ENCODE measurements at regions not wholly inside any gene's neighbourhood (a gene's known extent, or its start where the extent isn't known, plus 50 kb on each side); places are given as distances from the start of the nearest gene placed in this dataset.

GRCh38 chr2:122749405-122749804, 994.0 kb downstream of the TSN start:
- H3K9me3 ChIP-seq (ENCODE audit: control insufficient read depth, insufficient read depth, low read depth, low read length) = no peaks in the 10 kb centered on the region
- ChIA-PET CTCF (no interaction called here), POLR2A (no interaction called here)
- TF ChIP-seq ZNF514 (tag by site-specific recombination; IDR thresholded peaks at IDR 0.05) (no peak), ZNF362 (tag by site-specific recombination; IDR thresholded peaks at IDR 0.05) (no peak), ZNF248 (tag by site-specific recombination; IDR thresholded peaks at IDR 0.05) (no peak), MZF1 (tag by site-specific recombination; IDR thresholded peaks at IDR 0.05; ENCODE audit: borderline replicate concordance) (no peak), ZSCAN18 (tag by site-specific recombination; IDR thresholded peaks at IDR 0.05) (no peak), ZNF76 (tag by site-specific recombination; IDR thresholded peaks at IDR 0.05; ENCODE audit: borderline replicate concordance, low read depth) (no peak), ZNF366 (tag by site-specific recombination; conservative IDR thresholded peaks at IDR 0.05) (no peak), ZNF629 (tag by site-specific recombination; IDR thresholded peaks at IDR 0.05) (no peak), ZNF530 (tag by site-specific recombination; IDR thresholded peaks at IDR 0.05; ENCODE audit: low read depth) (no peak), ZNF221 (tag by site-specific recombination; IDR thresholded peaks at IDR 0.05; ENCODE audit: borderline replicate concordance) (no peak), ZNF2 (tag by site-specific recombination; IDR thresholded peaks at IDR 0.05) (no peak), RBAK (tag by site-specific recombination; IDR thresholded peaks at IDR 0.05) (no peak), SCRT2 (tag by site-specific recombination; IDR thresholded peaks at IDR 0.05) (no peak), TSHZ1 (tag by site-specific recombination; IDR thresholded peaks at IDR 0.05; ENCODE audit: borderline replicate concordance) (no peak), ZNF302 (tag by site-specific recombination; IDR thresholded peaks at IDR 0.05; ENCODE audit: low read depth) (no peak), GLIS2 (tag by site-specific recombination; IDR thresholded peaks at IDR 0.05) (no peak), ZNF701 (tag by site-specific recombination; IDR thresholded peaks at IDR 0.05) (no peak)
- H3K27ac ChIP-seq (ENCODE audit: extremely low read depth, low read depth, low read length) = no peak overlapping the region
- no peaks in the 10 kb centered on the region for H3K4me1 ChIP-seq (ENCODE audit: control insufficient read depth, insufficient read depth, low read length)
- H3K4me3 ChIP-seq (ENCODE audit: low read depth, low read length) = no peak overlapping the region
- H3K36me3 ChIP-seq (ENCODE audit: control insufficient read depth in 2 of 2, insufficient read depth in 1 of 2, low read length in 2 of 2) = no peaks in the 10 kb centered on the region

GRCh38 chr2:122750095-122750494, 994.6 kb downstream of the TSN start:
- TF ChIP-seq ZNF830 (tag by site-specific recombination; IDR thresholded peaks at IDR 0.05; ENCODE audit: low read depth) (no peak), ZSCAN18 (tag by site-specific recombination; IDR thresholded peaks at IDR 0.05) (no peak), HOXA7 (CRISPR knock-in tag; IDR thresholded peaks at IDR 0.05; ENCODE audit: borderline replicate concordance) (no peak), ZBTB26 (tag by site-specific recombination; optimal IDR thresholded peaks at IDR 0.05) (no peak), ZNF596 (tag by site-specific recombination; IDR thresholded peaks at IDR 0.05) (no peak), GLIS1 (tag by site-specific recombination; IDR thresholded peaks at IDR 0.05) (no peak), ZNF335 (tag by site-specific recombination; conservative IDR thresholded peaks at IDR 0.05) (no peak), PRDM4 (tag by site-specific recombination; IDR thresholded peaks at IDR 0.05) (no peak), ZNF837 (tag by site-specific recombination; IDR thresholded peaks at IDR 0.05) (no peak)
- no peak overlapping the region for H3K4me3 ChIP-seq (ENCODE audit: low read depth, low read length)
- H3K4me1 ChIP-seq (ENCODE audit: control insufficient read depth, insufficient read depth, low read length) = no peaks in the 10 kb centered on the region
- H3K9me3 ChIP-seq (ENCODE audit: control insufficient read depth, insufficient read depth, low read depth, low read length) = no peaks in the 10 kb centered on the region
- H3K27ac ChIP-seq (ENCODE audit: extremely low read depth, low read depth, low read length) = no peak overlapping the region
- CTCF ChIA-PET = no interaction called here
- POLR2A ChIA-PET = no interaction called here
- no peaks in the 10 kb centered on the region for H3K36me3 ChIP-seq (ENCODE audit: control insufficient read depth in 2 of 2, insufficient read depth in 1 of 2, low read length in 2 of 2)
